T-cell (primary cell): ENCODE measurements at regions not wholly inside any gene's neighbourhood (a gene's known extent, or its start where the extent isn't known, plus 50 kb on each side); places are given as distances from the start of the nearest gene placed in this dataset.

ENCODE experiments used
- ATAC-seq, 4 experiments: fragments of 200-7000 bp in 3 of 4; fragments of 150-1000 bp in 1 of 4; cut with Tn5 transposase; replicated peaks in 1 of 4; 1 replicate in 3 of 4; 2 replicates in 1 of 4; pipeline ENCODE4 v1.10.0; 2021; ENCODE audit warnings: moderate library complexity in 3 of 4, mild to moderate bottlenecking in 2 of 4, moderate number of reproducible peaks in 1 of 4
- CTCF ChIA-PET, 2 donors: fragments of 300-600 bp; sonication (Branson Sonifier 250); formaldehyde crosslinking; loops; one replicate each; lab custom pipeline; 2022; ENCODE audit warnings: antibody characterized with exemption in 2 of 2; lab: Charles Lee
- POLR2A ChIA-PET, 2 donors: fragments of 300-600 bp; sonication (Branson Sonifier 250); formaldehyde crosslinking; loops; one replicate each; lab custom pipeline; 2022; ENCODE audit warnings: antibody characterized with exemption in 2 of 2; lab: Charles Lee
- DNase-seq, 35 experiments: peaks; one replicate each; pipeline versions ENCODE4 v3.0.0 to v3.0.0-alpha.2; 2013 to 2023
- H3K27ac ChIP-seq: one replicate; pipeline ENCODE4 v1.5.1; 2013; ENCODE audit warnings: low read length
- H3K27me3 ChIP-seq, 2 experiments: replicated peaks in 1 of 2; 1 replicate in 1 of 2; 2 replicates in 1 of 2; pipeline versions ENCODE4 v1.6.1 to v1.7.0; 2013; ENCODE audit warnings: low read length in 1 of 2, mixed read lengths in 1 of 2; ENCODE audit not compliant: control insufficient read depth in 2 of 2, insufficient read depth in 2 of 2; ENCODE audit errors: extremely low read depth in 1 of 2
- H3K36me3 ChIP-seq, 2 donors: 1 replicate in 1 of 2; 2 replicates in 1 of 2; pipeline versions ENCODE4 v1.6.1 to v1.7.0; 2013; ENCODE audit warnings: low read length in 1 of 2; ENCODE audit not compliant: control insufficient read depth in 2 of 2, insufficient read depth in 1 of 2; ENCODE audit errors: extremely low read depth in 1 of 2
- H3K4me1 ChIP-seq, 2 experiments: 1 replicate in 1 of 2; 2 replicates in 1 of 2; pipeline versions ENCODE4 v1.6.1 to v1.7.0; 2013; ENCODE audit warnings: low read length in 2 of 2, mixed read lengths in 1 of 2; ENCODE audit not compliant: insufficient read depth in 2 of 2, control insufficient read depth in 1 of 2; ENCODE audit errors: extremely low read depth in 1 of 2
- H3K4me3 ChIP-seq, 2 donors: 1 replicate in 1 of 2; 2 replicates in 1 of 2; pipeline versions ENCODE4 v1.5.1 to v1.7.0; 2013; ENCODE audit warnings: mild to moderate bottlenecking in 2 of 2, low read length in 1 of 2, moderate library complexity in 1 of 2; ENCODE audit not compliant: control insufficient read depth in 1 of 2; ENCODE audit errors: extremely low read depth in 1 of 2
- H3K9me3 ChIP-seq: 2 replicates; pipeline ENCODE4 v1.7.0; 2013
- H3K27ac Mint-ChIP-seq, 2 donors: one replicate each; pipeline ENCODE4 v1.8.0; 2020 to 2021; ENCODE audit warnings: mild to moderate bottlenecking in 2 of 2, mixed read lengths in 2 of 2
- H3K27me3 Mint-ChIP-seq, 2 donors: one replicate each; pipeline ENCODE4 v1.8.0; 2021 to 2022; ENCODE audit warnings: mixed read lengths in 2 of 2
- H3K36me3 Mint-ChIP-seq: one replicate; pipeline ENCODE4 v1.8.0; 2021; ENCODE audit warnings: mixed read lengths
- H3K4me1 Mint-ChIP-seq, 3 donors: one replicate each; pipeline ENCODE4 v1.8.0; 2020 to 2022; ENCODE audit warnings: mixed read lengths in 3 of 3, mild to moderate bottlenecking in 1 of 3
- H3K4me3 Mint-ChIP-seq, 3 donors: one replicate each; pipeline ENCODE4 v1.8.0; 2020 to 2022; ENCODE audit warnings: mild to moderate bottlenecking in 3 of 3, mixed read lengths in 3 of 3, moderate library complexity in 3 of 3
- H3K9me3 Mint-ChIP-seq, 3 donors: one replicate each; pipeline ENCODE4 v1.8.0; 2020 to 2022; ENCODE audit warnings: mixed read lengths in 3 of 3
- WGBS: methylation state at CpG from one replicate; pipeline ENCODE4 v1.1.5; 2013; ENCODE audit warnings: missing lambda C conversion rate; ENCODE audit not compliant: insufficient coverage; 5-methylcytosine and 5-hydroxymethylcytosine counted together

GRCh38 chr3:89584398-89584797 lies 477.0 kb downstream of the EPHA3 start:
- Histone ChIP-seq H3K9me3 (peaks cover 2% of the 10 kb centered on the region), H3K27me3 (no peaks in the 10 kb centered on the region), H3K27ac (no peak overlapping the region), H3K36me3 (no peaks in the 10 kb centered on the region), H3K4me3 (no peak overlapping the region), H3K4me1 (no peaks in the 10 kb centered on the region)
- Mint-ChIP-seq H3K4me3 (no peak overlapping the region), H3K36me3 (no peaks in the 10 kb centered on the region), H3K9me3 (peaks cover 0 to 20% (median 8%) of the 10 kb centered on the region in 3 donors), H3K27ac (no peak overlapping the region), H3K27me3 (no peaks in the 10 kb centered on the region), H3K4me1 (no peaks in the 10 kb centered on the region)
- ChIA-PET CTCF (no interaction called here), POLR2A (no interaction called here)
- whole genome bisulfite sequencing: no CpG with 5 or more reads among the region's 3 CpGs
- DNase-seq (no peak), ATAC-seq (no peak)

- Mint-ChIP-seq H3K4me1 (no peaks in the 10 kb centered on the region), H3K27me3 (no peaks in the 10 kb centered on the region), H3K9me3 (peaks cover 0 to 18% (median 8%) of the 10 kb centered on the region in 3 donors), H3K36me3 (no peaks in the 10 kb centered on the region), H3K4me3 (no peak overlapping the region), H3K27ac (no peak overlapping the region)
- no peak overlapping the region for H3K4me3 ChIP-seq
- no peak for ATAC-seq
- ChIA-PET POLR2A (no interaction called here), CTCF (no interaction called here)
- no peak for DNase-seq
- H3K9me3 ChIP-seq: no peaks in the 10 kb centered on the region
- H3K27me3 ChIP-seq: no peaks in the 10 kb centered on the region
- no CpG with 5 or more reads among the region's 2 CpGs for WGBS
- no peaks in the 10 kb centered on the region for H3K4me1 ChIP-seq
- no peak overlapping the region for H3K27ac ChIP-seq
- no peaks in the 10 kb centered on the region for H3K36me3 ChIP-seq
Observed at GRCh38 chr3:89586256-89586655, 478.8 kb downstream of the EPHA3 start.

- no peaks in the 10 kb centered on the region for H3K36me3 Mint-ChIP-seq
- Histone ChIP-seq H3K9me3 (no peaks in the 10 kb centered on the region), H3K27ac (no peak overlapping the region), H3K27me3 (no peaks in the 10 kb centered on the region), H3K36me3 (no peaks in the 10 kb centered on the region), H3K4me3 (no peak overlapping the region), H3K4me1 (no peaks in the 10 kb centered on the region)
- H3K4me3 Mint-ChIP-seq: no peak overlapping the region
- no peak for ATAC-seq
- no peaks in the 10 kb centered on the region for H3K27me3 Mint-ChIP-seq
- no peaks in the 10 kb centered on the region for H3K4me1 Mint-ChIP-seq
- no peak for DNase-seq
- POLR2A ChIA-PET: no interaction called here
- no peak overlapping the region for H3K27ac Mint-ChIP-seq
- CTCF ChIA-PET: no interaction called here
- WGBS: 86% methylated on average over 1 of the region's 1 CpG
- H3K9me3 Mint-ChIP-seq: peaks cover 0 to 20% (median 8%) of the 10 kb centered on the region in 3 donors
Observed at GRCh38 chr3:89586676-89587075, 479.3 kb downstream of the EPHA3 start.

GRCh38 chr3:89606151-89606550 lies 498.7 kb downstream of the EPHA3 start:
- Histone ChIP-seq H3K27ac (no peak overlapping the region), H3K36me3 (no peaks in the 10 kb centered on the region), H3K4me1 (no peaks in the 10 kb centered on the region), H3K4me3 (no peak overlapping the region), H3K9me3 (no peaks in the 10 kb centered on the region), H3K27me3 (no peaks in the 10 kb centered on the region)
- ChIA-PET POLR2A (no interaction called here), CTCF (interaction anchor here in 1 of 2 donors (0.5 kb wide), 1 partner anchor 70 kb away, joined by 13 read pairs; no protein-coding TSS in a partner anchor)
- Mint-ChIP-seq H3K27me3 (no peaks in the 10 kb centered on the region), H3K36me3 (no peaks in the 10 kb centered on the region), H3K4me1 (no peaks in the 10 kb centered on the region), H3K27ac (no peak overlapping the region), H3K9me3 (peaks cover 31 to 33% (median 33%) of the 10 kb centered on the region in 3 donors), H3K4me3 (no peak overlapping the region)
- no peak for DNase-seq
- no peak for ATAC-seq
- WGBS: no CpG with 5 or more reads among the region's 1 CpG

GRCh38 chr3:89612027-89612426 lies 504.6 kb downstream of the EPHA3 start:
- Mint-ChIP-seq H3K36me3 (no peaks in the 10 kb centered on the region), H3K27ac (no peak overlapping the region), H3K4me1 (no peaks in the 10 kb centered on the region), H3K9me3 (peaks cover 10 to 19% (median 18%) of the 10 kb centered on the region in 3 donors), H3K4me3 (no peak overlapping the region), H3K27me3 (no peaks in the 10 kb centered on the region)
- no peaks in the 10 kb centered on the region for H3K4me1 ChIP-seq
- WGBS: 92% methylated on average over 1 of the region's 1 CpG
- H3K27ac ChIP-seq: no peak overlapping the region
- no peak for DNase-seq
- H3K9me3 ChIP-seq: peaks cover 2% of the 10 kb centered on the region
- no peak for ATAC-seq
- ChIA-PET POLR2A (no interaction called here), CTCF (no interaction called here)
- no peak overlapping the region for H3K4me3 ChIP-seq
- no peaks in the 10 kb centered on the region for H3K36me3 ChIP-seq
- H3K27me3 ChIP-seq: no peaks in the 10 kb centered on the region

- Mint-ChIP-seq H3K4me3 (no peak overlapping the region), H3K27ac (no peak overlapping the region), H3K4me1 (no peaks in the 10 kb centered on the region), H3K27me3 (no peaks in the 10 kb centered on the region), H3K9me3 (peaks cover 10 to 22% (median 20%) of the 10 kb centered on the region in 3 donors), H3K36me3 (no peaks in the 10 kb centered on the region)
- no CpG with 5 or more reads among the region's 1 CpG for WGBS
- no peak overlapping the region for H3K27ac ChIP-seq
- DNase-seq: no peak
- H3K9me3 ChIP-seq: peaks cover 2% of the 10 kb centered on the region
- ChIA-PET CTCF (no interaction called here), POLR2A (no interaction called here)
- H3K27me3 ChIP-seq: no peaks in the 10 kb centered on the region
- H3K4me1 ChIP-seq: no peaks in the 10 kb centered on the region
- H3K4me3 ChIP-seq: no peak overlapping the region
- H3K36me3 ChIP-seq: no peaks in the 10 kb centered on the region
- ATAC-seq: no peak
Observed at GRCh38 chr3:89613241-89613640, 505.8 kb downstream of the EPHA3 start.

- CTCF ChIA-PET: no interaction called here
- no peaks in the 10 kb centered on the region for H3K27me3 Mint-ChIP-seq
Observed at GRCh38 chr3:89617706-89618105, 510.3 kb downstream of the EPHA3 start.

More at GRCh38 chr3:89617706-89618105, 510.3 kb downstream of the EPHA3 start:
- DNase-seq (no peak), ATAC-seq (no peak)
- H3K4me1 ChIP-seq: no peaks in the 10 kb centered on the region
- H3K9me3 ChIP-seq: peaks cover 2% of the 10 kb centered on the region
- Mint-ChIP-seq H3K4me3 (no peak overlapping the region), H3K36me3 (no peaks in the 10 kb centered on the region), H3K9me3 (peaks cover 5 to 22% (median 22%) of the 10 kb centered on the region in 3 donors), H3K27ac (no peak overlapping the region), H3K4me1 (no peaks in the 10 kb centered on the region)
- H3K27me3 ChIP-seq: no peaks in the 10 kb centered on the region
- POLR2A ChIA-PET: no interaction called here
- no peak overlapping the region for H3K4me3 ChIP-seq
- H3K36me3 ChIP-seq: no peaks in the 10 kb centered on the region
- WGBS: no CpG with 5 or more reads among the region's 1 CpG
- no peak overlapping the region for H3K27ac ChIP-seq
